HEK293T (cell line): ENCODE measurements at regions not wholly inside any gene's neighbourhood (a gene's known extent, or its start where the extent isn't known, plus 50 kb on each side); places are given as distances from the start of the nearest gene placed in this dataset.

ENCODE experiments used
- BHLHE40 ChIP-seq: fragments of 450-650 bp; IDR thresholded peaks from 2 replicates; pipeline ENCODE4 v1.6.1; 2016; ENCODE audit warnings: mild to moderate bottlenecking, moderate library complexity, borderline replicate concordance
- ELF4 ChIP-seq: fragments of 450-650 bp; IDR thresholded peaks from 2 replicates; pipeline ENCODE4 v1.6.1; 2017; ENCODE audit warnings: antibody characterized with exemption
- FOXA1 ChIP-seq: fragments of 450-650 bp; IDR thresholded peaks from 2 replicates; pipeline ENCODE4 v1.6.1; 2016; ENCODE audit warnings: mild to moderate bottlenecking
- FOXK2 ChIP-seq: fragments of 450-650 bp; IDR thresholded peaks from 2 replicates; pipeline ENCODE4 v1.6.1; 2016; ENCODE audit warnings: mild to moderate bottlenecking
- SP1 ChIP-seq: fragments of 450-650 bp; IDR thresholded peaks from 2 replicates; pipeline ENCODE4 v1.6.1; 2017
- SUZ12 ChIP-seq: fragments of 450-650 bp; IDR thresholded peaks from 2 replicates; pipeline ENCODE4 v1.6.1; 2016; ENCODE audit warnings: mild to moderate bottlenecking
- TARDBP ChIP-seq: fragments of 450-650 bp; IDR thresholded peaks from 2 replicates; pipeline ENCODE4 v1.6.1; 2016
- ZNF384 ChIP-seq: fragments of 450-650 bp; IDR thresholded peaks from 2 replicates; pipeline ENCODE4 v1.6.1; 2016

DNA sequence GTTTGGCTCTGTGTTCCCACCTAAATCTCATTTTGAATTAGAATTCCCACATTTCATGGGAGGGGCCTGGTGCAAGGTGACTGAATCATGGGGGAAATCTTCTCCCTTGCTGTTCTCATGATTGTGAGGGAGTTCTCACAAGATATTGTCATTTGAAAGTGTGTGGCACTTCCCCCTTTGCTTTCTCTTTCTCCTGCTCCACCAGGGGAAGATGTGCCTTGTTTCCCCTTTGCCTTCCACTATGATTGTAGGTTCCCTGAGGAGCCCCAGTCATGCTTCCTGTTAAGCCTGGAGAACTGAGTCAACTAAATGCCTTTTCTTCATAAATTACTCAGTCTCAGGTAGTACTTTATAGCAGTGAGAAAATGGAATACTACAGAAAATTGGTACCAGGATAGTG, 157.2 kb upstream of the TPRG1 start:
- TF ChIP-seq SP1 (no peak), BHLHE40 (no peak), TARDBP (no peak), SUZ12 (no peak), FOXA1 (no peak), FOXK2 (no peak), ZNF384 (no peak), ELF4 (no peak)
